Panc1 (cell line): ENCODE measurements at regions not wholly inside any gene's neighbourhood (a gene's known extent, or its start where the extent isn't known, plus 50 kb on each side); places are given as distances from the start of the nearest gene placed in this dataset.

Experiments used
- ATAC-seq: fragments of 200-7000 bp; cut with Tn5 transposase; 2 replicates; pipeline ENCODE4 v1.9.1; 2020; ENCODE audit warnings: mild to moderate bottlenecking, moderate library complexity
- BruUV-seq: library from RNA; stranded (reverse); fragments of 400-500 nt; replicated peaks from 2 replicates; lab custom pipeline; 2021; lab: Mats Ljungman, UMichigan
- CTCF ChIA-PET: fragments of 300-600 bp; sonication (Branson Sonifier 250); formaldehyde crosslinking; loops from one replicate; lab custom pipeline; 2022; ENCODE audit warnings: antibody characterized with exemption; lab: Charles Lee
- POLR2A ChIA-PET: fragments of 300-600 bp; sonication (Branson Sonifier 250); formaldehyde crosslinking; loops from one replicate; lab custom pipeline; 2022; ENCODE audit warnings: antibody characterized with exemption; lab: Charles Lee
- DNase-seq: peaks from one replicate; pipeline ENCODE4 v3.0.0-alpha.2; 2010; ENCODE audit warnings: low read depth, low spot score
- H3K27ac ChIP-seq: 2 replicates; pipeline ENCODE4 v1.5.1; 2011; ENCODE audit warnings: mild to moderate bottlenecking, low read length, inconsistent platforms
- H3K27me3 ChIP-seq: fragments of 200-500 bp; sonication (Bioruptor generic); 2 replicates; pipeline ENCODE4 v1.6.0; 2014; ENCODE audit warnings: low read length, inconsistent platforms; ENCODE audit not compliant: control insufficient read depth, insufficient read depth
- H3K36me3 ChIP-seq: fragments of 200-500 bp; sonication (Bioruptor generic); 2 replicates; pipeline ENCODE4 v1.5.1; 2014; ENCODE audit warnings: inconsistent platforms, mild to moderate bottlenecking, low read length, moderate library complexity; ENCODE audit not compliant: control insufficient read depth, insufficient read depth
- H3K4me1 ChIP-seq: 2 replicates; pipeline ENCODE4 v1.5.1; 2011; ENCODE audit warnings: inconsistent platforms, mild to moderate bottlenecking, low read length, moderate library complexity; ENCODE audit not compliant: control insufficient read depth, insufficient read depth
- H3K4me3 ChIP-seq, 2 experiments: 2 replicates each; pipeline ENCODE4 v1.5.1; 2011 to 2012; ENCODE audit warnings: low read depth in 2 of 2, low read length in 2 of 2, mild to moderate bottlenecking in 2 of 2, inconsistent platforms in 1 of 2, moderate library complexity in 1 of 2
- H3K9me3 ChIP-seq: fragments of 200-500 bp; sonication (Bioruptor generic); 2 replicates; pipeline ENCODE4 v1.5.1; 2014; ENCODE audit warnings: low read depth, mild to moderate bottlenecking, inconsistent platforms, low read length, moderate library complexity; ENCODE audit not compliant: control insufficient read depth, insufficient read depth
- CTCF ChIP-seq: fragments of 450-650 bp; IDR thresholded peaks from 2 replicates; pipeline ENCODE4 v1.5.1; 2017; ENCODE audit warnings: mild to moderate bottlenecking
- POLR2AphosphoS5 ChIP-seq: IDR thresholded peaks from 2 replicates; pipeline ENCODE4 v1.6.1; 2012; ENCODE audit warnings: mild to moderate bottlenecking, low read depth, low read length, moderate library complexity
- SIN3A ChIP-seq: IDR thresholded peaks from 2 replicates; pipeline ENCODE4 v1.6.1; 2012; ENCODE audit warnings: low read depth, mild to moderate bottlenecking, low read length, moderate library complexity, borderline replicate concordance; ENCODE audit not compliant: insufficient read depth
- TCF7L2 ChIP-seq: IDR thresholded peaks from 2 replicates; pipeline ENCODE4 v1.6.1; 2011; ENCODE audit warnings: mild to moderate bottlenecking, low read depth, low read length, inconsistent platforms
- in situ Hi-C: cut with HindIII; loops from 2 replicates; pipeline ENCODE4 v1.10.0; 2016; ENCODE audit warnings: low sequenced_read_pairs, low pct_unique_long_range_greater_than_20kb
- intact Hi-C: fragments of 100-400 bp; cut with micrococcal nuclease; formaldehyde crosslinking; loops from one replicate; pipeline ENCODE4 v1.10.0; 2022; ENCODE audit not compliant: unreplicated experiment
- TF ChIP-seq, protein P1 (sequence below), 2 experiments: IDR thresholded peaks; 2 replicates each; pipeline ENCODE4 v1.6.1; 2011 to 2012; ENCODE audit warnings: low read depth in 2 of 2, control low read depth in 1 of 2, low read length in 1 of 2, mild to moderate bottlenecking in 1 of 2, moderate library complexity in 1 of 2; ENCODE audit not compliant: insufficient read depth in 1 of 2

GRCh38 chr4:38235354-38235753 is 275.2 kb downstream of the PTTG2 start:
- ChIA-PET CTCF (no interaction called here), POLR2A (no interaction called here)
- BruUV-seq, result no TSS peak
- no peaks in the 10 kb centered on the region for H3K27me3 ChIP-seq
- H3K27ac ChIP-seq, result no peak overlapping the region
- no peaks in the 10 kb centered on the region for H3K9me3 ChIP-seq
- TF ChIP-seq SIN3A (no peak), TCF7L2 (no peak), CTCF (no peak), POLR2AphosphoS5 (no peak)
- TF ChIP-seq, protein P1, sequence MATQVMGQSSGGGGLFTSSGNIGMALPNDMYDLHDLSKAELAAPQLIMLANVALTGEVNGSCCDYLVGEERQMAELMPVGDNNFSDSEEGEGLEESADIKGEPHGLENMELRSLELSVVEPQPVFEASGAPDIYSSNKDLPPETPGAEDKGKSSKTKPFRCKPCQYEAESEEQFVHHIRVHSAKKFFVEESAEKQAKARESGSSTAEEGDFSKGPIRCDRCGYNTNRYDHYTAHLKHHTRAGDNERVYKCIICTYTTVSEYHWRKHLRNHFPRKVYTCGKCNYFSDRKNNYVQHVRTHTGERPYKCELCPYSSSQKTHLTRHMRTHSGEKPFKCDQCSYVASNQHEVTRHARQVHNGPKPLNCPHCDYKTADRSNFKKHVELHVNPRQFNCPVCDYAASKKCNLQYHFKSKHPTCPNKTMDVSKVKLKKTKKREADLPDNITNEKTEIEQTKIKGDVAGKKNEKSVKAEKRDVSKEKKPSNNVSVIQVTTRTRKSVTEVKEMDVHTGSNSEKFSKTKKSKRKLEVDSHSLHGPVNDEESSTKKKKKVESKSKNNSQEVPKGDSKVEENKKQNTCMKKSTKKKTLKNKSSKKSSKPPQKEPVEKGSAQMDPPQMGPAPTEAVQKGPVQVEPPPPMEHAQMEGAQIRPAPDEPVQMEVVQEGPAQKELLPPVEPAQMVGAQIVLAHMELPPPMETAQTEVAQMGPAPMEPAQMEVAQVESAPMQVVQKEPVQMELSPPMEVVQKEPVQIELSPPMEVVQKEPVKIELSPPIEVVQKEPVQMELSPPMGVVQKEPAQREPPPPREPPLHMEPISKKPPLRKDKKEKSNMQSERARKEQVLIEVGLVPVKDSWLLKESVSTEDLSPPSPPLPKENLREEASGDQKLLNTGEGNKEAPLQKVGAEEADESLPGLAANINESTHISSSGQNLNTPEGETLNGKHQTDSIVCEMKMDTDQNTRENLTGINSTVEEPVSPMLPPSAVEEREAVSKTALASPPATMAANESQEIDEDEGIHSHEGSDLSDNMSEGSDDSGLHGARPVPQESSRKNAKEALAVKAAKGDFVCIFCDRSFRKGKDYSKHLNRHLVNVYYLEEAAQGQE (IDR thresholded peaks at IDR 0.05; ENCODE audit: insufficient read depth in 1 of 2, low read depth in 2 of 2, low read length in 1 of 2), result no peak
- in situ Hi-C loops (no loop called here), intact Hi-C loops (no loop called here)
- no peak for DNase-seq
- H3K36me3 ChIP-seq, result no peaks in the 10 kb centered on the region
- H3K4me1 ChIP-seq, result no peaks in the 10 kb centered on the region
- no peak overlapping the region for H3K4me3 ChIP-seq
- no peak for ATAC-seq

GRCh38 chr4:38236003-38236402 is 275.8 kb downstream of the PTTG2 start:
- TF ChIP-seq, protein P1 (IDR thresholded peaks at IDR 0.05; ENCODE audit: insufficient read depth in 1 of 2, low read depth in 2 of 2, low read length in 1 of 2), result no peak
- no peak for TF ChIP-seq TCF7L2
- TF ChIP-seq POLR2AphosphoS5, result no peak
- no peak for TF ChIP-seq SIN3A
- no peak for TF ChIP-seq CTCF
- Histone ChIP-seq H3K4me3 (no peak overlapping the region), H3K36me3 (no peaks in the 10 kb centered on the region), H3K9me3 (no peaks in the 10 kb centered on the region), H3K4me1 (no peaks in the 10 kb centered on the region), H3K27ac (no peak overlapping the region), H3K27me3 (no peaks in the 10 kb centered on the region)
- ATAC-seq (no peak), DNase-seq (no peak)
- no TSS peak for BruUV-seq
- CTCF ChIA-PET, result no interaction called here
- POLR2A ChIA-PET, result no interaction called here
- intact Hi-C loops, result no loop called here
- in situ Hi-C loops, result no loop called here
